Naive thymus-derived CD4-positive, alpha-beta T cell (primary cell): ENCODE measurements at regions not wholly inside any gene's neighbourhood (a gene's known extent, or its start where the extent isn't known, plus 50 kb on each side); places are given as distances from the start of the nearest gene placed in this dataset.

ENCODE experiments used
- ATAC-seq: fragments of 150-1000 bp; cut with Tn5 transposase; 2 replicates; pipeline ENCODE4 v1.10.0; 2021; ENCODE audit warnings: mild to moderate bottlenecking, moderate library complexity
- CTCF ChIA-PET: fragments of 350-600 bp; sonication (Branson Sonifier 250); formaldehyde crosslinking; loops from one replicate; lab custom pipeline; 2021; ENCODE audit warnings: antibody characterized with exemption; lab: Charles Lee
- POLR2A ChIA-PET: fragments of 350-600 bp; sonication (Branson Sonifier 250); formaldehyde crosslinking; loops from one replicate; lab custom pipeline; 2021; ENCODE audit warnings: antibody characterized with exemption, inconsistent platforms; lab: Charles Lee
- DNase-seq, 9 donors: peaks; one replicate each; pipeline versions ENCODE4 v3.0.0 to v3.0.0-alpha.2; 2020 to 2022; ENCODE audit warnings: mixed read lengths in 1 of 9
- H3K27ac ChIP-seq: one replicate; pipeline ENCODE4 v1.7.0; 2013; ENCODE audit warnings: mild to moderate bottlenecking, low read depth, low read length, moderate library complexity
- H3K27me3 ChIP-seq, 2 donors: one replicate each; pipeline ENCODE4 v1.7.0; 2013; ENCODE audit warnings: low read length in 2 of 2, mild to moderate bottlenecking in 2 of 2, moderate library complexity in 2 of 2; ENCODE audit not compliant: control insufficient read depth in 2 of 2, insufficient read depth in 2 of 2
- H3K36me3 ChIP-seq, 3 experiments: 1 replicate in 2 of 3; 2 replicates in 1 of 3; pipeline ENCODE4 v1.7.0; 2013; ENCODE audit warnings: low read length in 3 of 3, mild to moderate bottlenecking in 3 of 3, moderate library complexity in 1 of 3; ENCODE audit not compliant: insufficient read depth in 3 of 3, control insufficient read depth in 2 of 3
- H3K4me1 ChIP-seq, 2 donors: one replicate each; pipeline ENCODE4 v1.7.0; 2013; ENCODE audit warnings: low read length in 2 of 2, mild to moderate bottlenecking in 2 of 2, moderate library complexity in 1 of 2; ENCODE audit not compliant: control insufficient read depth in 2 of 2, insufficient read depth in 2 of 2
- H3K4me3 ChIP-seq: 2 replicates; pipeline ENCODE4 v1.7.0; 2013; ENCODE audit warnings: mild to moderate bottlenecking, low read length
- H3K9me3 ChIP-seq, 3 experiments: 1 replicate in 2 of 3; 2 replicates in 1 of 3; pipeline ENCODE4 v1.7.0; 2013; ENCODE audit warnings: low read length in 3 of 3; ENCODE audit not compliant: control insufficient read depth in 2 of 3
- H3K27ac Mint-ChIP-seq, 9 donors: one replicate each; pipeline ENCODE4 v1.8.0; 2020 to 2022; ENCODE audit warnings: mixed read lengths in 9 of 9, mild to moderate bottlenecking in 8 of 9, moderate library complexity in 5 of 9, inconsistent platforms in 2 of 9
- H3K27me3 Mint-ChIP-seq, 5 donors: one replicate each; pipeline ENCODE4 v1.8.0; 2021 to 2022; ENCODE audit warnings: mixed read lengths in 5 of 5, mild to moderate bottlenecking in 1 of 5
- H3K36me3 Mint-ChIP-seq, 5 donors: one replicate each; pipeline ENCODE4 v1.8.0; 2020 to 2022; ENCODE audit warnings: mixed read lengths in 5 of 5, mild to moderate bottlenecking in 3 of 5, inconsistent platforms in 1 of 5
- H3K4me1 Mint-ChIP-seq, 7 donors: one replicate each; pipeline ENCODE4 v1.8.0; 2020 to 2022; ENCODE audit warnings: mixed read lengths in 7 of 7, mild to moderate bottlenecking in 3 of 7, inconsistent platforms in 1 of 7
- H3K4me3 Mint-ChIP-seq, 10 donors: one replicate each; pipeline ENCODE4 v1.8.0; 2020 to 2022; ENCODE audit warnings: mild to moderate bottlenecking in 10 of 10, mixed read lengths in 10 of 10, moderate library complexity in 6 of 10, inconsistent platforms in 2 of 10
- H3K9me3 Mint-ChIP-seq, 11 donors: one replicate each; pipeline ENCODE4 v1.8.0; 2020 to 2022; ENCODE audit warnings: mixed read lengths in 11 of 11, mild to moderate bottlenecking in 4 of 11, inconsistent platforms in 1 of 11, moderate library complexity in 1 of 11
- intact Hi-C, 2 donors: fragments of 100-400 bp; cut with micrococcal nuclease; formaldehyde crosslinking; loops; one replicate each; pipeline ENCODE4 v1.15.1; 2023

DNA sequence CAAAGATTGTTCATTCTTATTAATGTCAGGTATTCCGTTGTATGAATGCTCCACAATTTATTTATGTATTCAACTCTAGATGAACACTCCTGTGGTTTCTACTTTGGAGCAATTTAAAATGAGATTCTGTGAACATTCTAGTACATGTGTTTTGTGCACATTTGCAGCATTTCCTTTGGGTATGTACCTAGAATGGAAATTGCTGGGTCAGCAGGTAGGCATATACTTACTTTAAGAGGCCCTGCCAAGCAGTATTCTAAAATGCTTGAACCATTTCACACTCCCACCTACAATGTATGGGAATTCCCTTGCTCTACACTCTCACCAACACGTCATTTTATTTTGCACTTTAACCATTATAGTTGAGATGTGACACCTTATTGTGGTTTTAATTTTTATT, 59.4 kb upstream of the MAGEB2 start:
- H3K4me1 ChIP-seq = no peaks in the 10 kb centered on the region
- Mint-ChIP-seq H3K36me3 (no peaks in the 10 kb centered on the region), H3K4me3 (no peak overlapping the region), H3K27me3 (no peaks in the 10 kb centered on the region), H3K4me1 (no peaks in the 10 kb centered on the region), H3K27ac (no peak overlapping the region), H3K9me3 (peaks cover 0 to 2% (median 0%) of the 10 kb centered on the region in 11 donors)
- H3K36me3 ChIP-seq = no peaks in the 10 kb centered on the region
- POLR2A ChIA-PET = no interaction called here
- CTCF ChIA-PET = no interaction called here
- H3K27ac ChIP-seq = no peak overlapping the region
- H3K27me3 ChIP-seq = no peaks in the 10 kb centered on the region
- no peak overlapping the region for H3K4me3 ChIP-seq
- H3K9me3 ChIP-seq = no peaks in the 10 kb centered on the region
- DNase-seq (no peak), ATAC-seq (no peak)
- intact Hi-C loops = no loop called here

DNA sequence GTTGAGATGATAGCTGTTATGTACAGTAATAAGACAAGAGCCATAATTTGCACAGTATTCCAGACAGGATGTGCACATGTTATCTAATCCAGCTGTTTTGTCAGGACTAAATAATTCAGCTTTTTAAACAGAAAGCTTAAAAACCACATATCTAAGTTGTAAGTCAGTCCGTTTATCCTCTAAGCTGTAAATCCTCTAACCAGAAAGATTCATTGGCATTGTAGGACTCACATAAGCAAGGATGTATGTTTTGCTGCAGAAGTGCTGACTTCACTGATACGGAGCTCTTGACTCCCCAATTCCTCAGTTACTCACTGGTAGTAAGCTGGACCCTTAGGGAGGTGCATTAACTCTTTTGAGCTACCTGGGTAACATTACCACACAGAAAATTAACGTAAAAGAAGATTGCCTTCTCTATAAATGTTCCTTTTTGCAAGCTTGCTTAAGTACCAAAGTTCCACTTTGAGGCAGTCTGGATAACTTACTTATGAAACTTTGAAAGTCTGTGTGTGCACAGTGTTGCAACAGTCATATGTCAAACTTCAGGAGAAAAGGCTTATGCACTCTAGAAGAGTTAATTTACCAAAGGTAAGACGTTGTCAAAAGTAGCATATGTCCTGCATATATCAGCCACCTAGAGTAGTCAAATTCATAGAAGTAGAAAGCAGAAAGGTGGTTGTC, 58.3 kb upstream of the MAGEB2 start:
- no peaks in the 10 kb centered on the region for H3K4me1 ChIP-seq

DNA sequence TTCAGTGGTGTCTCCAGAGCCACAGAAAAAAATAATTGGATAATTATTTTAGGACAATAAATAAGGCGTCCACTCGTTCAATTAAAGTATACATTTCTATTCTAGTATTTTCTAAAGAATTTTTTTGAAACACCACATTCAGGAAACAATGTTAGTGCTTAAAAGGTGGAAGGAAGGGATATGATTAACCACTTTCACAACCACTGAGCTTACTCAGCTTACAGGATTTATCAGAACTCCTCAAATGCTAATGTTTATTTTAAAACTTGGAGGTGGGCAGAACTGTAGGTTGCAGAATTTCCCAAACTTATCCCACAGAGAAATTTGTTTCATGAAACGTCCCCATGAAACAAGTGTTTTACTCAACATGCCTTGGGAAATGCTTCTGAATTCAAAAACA, 54.3 kb upstream of the MAGEB2 start:
- H3K27ac ChIP-seq = no peak overlapping the region
- H3K27me3 Mint-ChIP-seq = no peaks in the 10 kb centered on the region
- no peaks in the 10 kb centered on the region for H3K27me3 ChIP-seq
- no peaks in the 10 kb centered on the region for H3K9me3 ChIP-seq
- intact Hi-C loops = no loop called here
- H3K27ac Mint-ChIP-seq = no peak overlapping the region
- H3K4me1 ChIP-seq = no peaks in the 10 kb centered on the region
- H3K36me3 ChIP-seq = no peaks in the 10 kb centered on the region
- H3K9me3 Mint-ChIP-seq = peaks cover 0 to 2% (median 0%) of the 10 kb centered on the region in 11 donors
- no peak overlapping the region for H3K4me3 ChIP-seq
- no peak overlapping the region for H3K4me3 Mint-ChIP-seq
- ChIA-PET POLR2A (no interaction called here), CTCF (no interaction called here)
- ATAC-seq (no peak), DNase-seq (no peak)
- no peaks in the 10 kb centered on the region for H3K4me1 Mint-ChIP-seq
- no peaks in the 10 kb centered on the region for H3K36me3 Mint-ChIP-seq

More for the DNA sequence above, 58.3 kb upstream of the MAGEB2 start:
- CTCF ChIA-PET = no interaction called here
- Mint-ChIP-seq H3K27me3 (no peaks in the 10 kb centered on the region), H3K4me3 (no peak overlapping the region), H3K36me3 (no peaks in the 10 kb centered on the region), H3K9me3 (peaks cover 0 to 2% (median 0%) of the 10 kb centered on the region in 11 donors), H3K27ac (no peak overlapping the region), H3K4me1 (no peaks in the 10 kb centered on the region)
- intact Hi-C loops = no loop called here
- POLR2A ChIA-PET = no interaction called here
- Histone ChIP-seq H3K27ac (no peak overlapping the region), H3K36me3 (no peaks in the 10 kb centered on the region), H3K9me3 (no peaks in the 10 kb centered on the region), H3K4me3 (no peak overlapping the region), H3K27me3 (no peaks in the 10 kb centered on the region)
- no peak for ATAC-seq
- no peak for DNase-seq
